CD14-positive monocyte (primary cell): ENCODE measurements at regions not wholly inside any gene's neighbourhood (a gene's known extent, or its start where the extent isn't known, plus 50 kb on each side); places are given as distances from the start of the nearest gene placed in this dataset.
A peak's percentile ranks its signal among the peaks of the same experiment; 100 is the strongest.

Source experiments
- DNase-seq, 3 donors: peaks; one replicate each; pipeline ENCODE4 v3.0.0-alpha.2; 2011 to 2022
- H2AFZ ChIP-seq: 2 replicates; pipeline ENCODE4 v1.6.0; 2012; ENCODE audit warnings: mild to moderate bottlenecking, low read depth, low read length, inconsistent platforms; ENCODE audit not compliant: insufficient read depth, poor library complexity, severe bottlenecking
- H3K27ac ChIP-seq, 2 donors: 1 replicate in 1 of 2; 2 replicates in 1 of 2; pipeline ENCODE4 v1.5.1; 2012 to 2013; ENCODE audit warnings: low read length in 2 of 2, control low read depth in 1 of 2, inconsistent platforms in 1 of 2, low read depth in 1 of 2, mild to moderate bottlenecking in 1 of 2
- H3K27me3 ChIP-seq, 2 donors: one replicate each; pipeline versions ENCODE4 v1.6.0 to v1.6.1; 2011 to 2013; ENCODE audit warnings: low read length in 2 of 2; ENCODE audit not compliant: control insufficient read depth in 2 of 2, insufficient read depth in 2 of 2
- H3K36me3 ChIP-seq, 2 donors: replicated peaks in 1 of 2; 1 replicate in 1 of 2; 2 replicates in 1 of 2; pipeline versions ENCODE4 v1.5.1 to v1.6.1; 2012 to 2013; ENCODE audit warnings: low read length in 2 of 2, control low read depth in 1 of 2, inconsistent platforms in 1 of 2, mild to moderate bottlenecking in 1 of 2; ENCODE audit not compliant: insufficient read depth in 2 of 2, control insufficient read depth in 1 of 2
- H3K4me1 ChIP-seq, 2 donors: 1 replicate in 1 of 2; 2 replicates in 1 of 2; pipeline versions ENCODE4 v1.5.1 to v1.6.1; 2012 to 2013; ENCODE audit warnings: low read length in 2 of 2, control low read depth in 1 of 2, inconsistent platforms in 1 of 2, mild to moderate bottlenecking in 1 of 2, moderate library complexity in 1 of 2; ENCODE audit not compliant: insufficient read depth in 2 of 2, control insufficient read depth in 1 of 2
- H3K4me2 ChIP-seq: replicated peaks from 2 replicates; pipeline ENCODE3; 2012; ENCODE audit warnings: low read length, moderate library complexity, mild to moderate bottlenecking; ENCODE audit not compliant: poor library complexity, severe bottlenecking; ENCODE audit errors: extremely low read depth
- H3K4me3 ChIP-seq, 3 experiments: fragments of 200-600 bp in 1 of 3; sonication (generic) in 1 of 3; replicated peaks in 1 of 3; 1 replicate in 2 of 3; 2 replicates in 1 of 3; pipeline ENCODE4 v1.5.1; 2011 to 2013; ENCODE audit warnings: low read length in 3 of 3, mild to moderate bottlenecking in 3 of 3, control low read depth in 2 of 3, low read depth in 2 of 3, inconsistent platforms in 1 of 3, moderate library complexity in 1 of 3
- H3K79me2 ChIP-seq: 2 replicates; pipeline ENCODE4 v1.6.0; 2012; ENCODE audit warnings: mild to moderate bottlenecking, control low read depth, inconsistent platforms, low read length, moderate library complexity; ENCODE audit not compliant: insufficient read depth
- H3K9ac ChIP-seq: 2 replicates; pipeline ENCODE4 v1.6.0; 2017; ENCODE audit warnings: low read length, mild to moderate bottlenecking; ENCODE audit not compliant: insufficient read depth, poor library complexity, severe bottlenecking
- H3K9me3 ChIP-seq, 2 donors: replicated peaks in 1 of 2; 1 replicate in 1 of 2; 2 replicates in 1 of 2; pipeline versions ENCODE4 v1.5.1 to v1.6.1; 2012 to 2013; ENCODE audit warnings: low read length in 2 of 2, control low read depth in 1 of 2; ENCODE audit not compliant: control insufficient read depth in 1 of 2, insufficient read depth in 1 of 2
- H4K20me1 ChIP-seq: 2 replicates; pipeline ENCODE4 v1.6.0; 2012; ENCODE audit warnings: mild to moderate bottlenecking, low read length, control low read depth, moderate library complexity; ENCODE audit not compliant: insufficient read depth
- H3K27ac Mint-ChIP-seq, 7 donors: one replicate each; pipeline ENCODE4 v1.8.0; 2020; ENCODE audit warnings: mild to moderate bottlenecking in 7 of 7, mixed read lengths in 7 of 7, moderate library complexity in 6 of 7, inconsistent platforms in 2 of 7
- H3K27me3 Mint-ChIP-seq, 3 donors: one replicate each; pipeline ENCODE4 v1.8.0; 2021 to 2022; ENCODE audit warnings: low read depth in 3 of 3, mild to moderate bottlenecking in 3 of 3, mixed read lengths in 3 of 3, moderate library complexity in 3 of 3, inconsistent platforms in 1 of 3
- H3K36me3 Mint-ChIP-seq, 2 donors: one replicate each; pipeline ENCODE4 v1.8.0; 2020; ENCODE audit warnings: mixed read lengths in 2 of 2, inconsistent platforms in 1 of 2, mild to moderate bottlenecking in 1 of 2
- H3K4me1 Mint-ChIP-seq: one replicate; pipeline ENCODE4 v1.8.0; 2020; ENCODE audit warnings: mild to moderate bottlenecking, mixed read lengths
- H3K4me3 Mint-ChIP-seq, 2 donors: one replicate each; pipeline ENCODE4 v1.8.0; 2020; ENCODE audit warnings: mild to moderate bottlenecking in 2 of 2, mixed read lengths in 2 of 2, moderate library complexity in 1 of 2
- H3K9me3 Mint-ChIP-seq, 7 donors: one replicate each; pipeline ENCODE4 v1.8.0; 2020 to 2022; ENCODE audit warnings: mixed read lengths in 7 of 7, mild to moderate bottlenecking in 6 of 7, moderate library complexity in 6 of 7, inconsistent platforms in 2 of 7
- CTCF ChIP-seq: fragments of 200-600 bp; IDR thresholded peaks from one replicate; pipeline ENCODE4 v1.8.0; 2022; ENCODE audit warnings: antibody characterized with exemption, mild to moderate bottlenecking
- WGBS: methylation state at CpG from one replicate; pipeline ENCODE4 v1.1.5; 2013; ENCODE audit warnings: missing lambda C conversion rate; ENCODE audit not compliant: insufficient coverage; 5-methylcytosine and 5-hydroxymethylcytosine counted together
- intact Hi-C, 2 donors: fragments of 100-400 bp; cut with micrococcal nuclease; formaldehyde crosslinking; loops; one replicate each; pipeline versions ENCODE4 v1.15.0 to v1.15.1; 2023

GRCh38 chrX:139186991-139187390, 343.5 kb upstream of the F9 start:
- no peaks in the 10 kb centered on the region for H3K4me1 Mint-ChIP-seq
- no CpG with 5 or more reads among the region's 1 CpG for WGBS

GRCh38 chrX:139179592-139179991, 350.9 kb upstream of the F9 start:
- no peaks in the 10 kb centered on the region for H3K79me2 ChIP-seq
- no CpG with 5 or more reads among the region's 1 CpG for WGBS
- H3K27me3 ChIP-seq: no peaks in the 10 kb centered on the region
- no peak overlapping the region for H3K4me2 ChIP-seq
- DNase-seq: no peak
- no peak overlapping the region for H2AFZ ChIP-seq
- no peak overlapping the region for H3K9ac ChIP-seq
- H3K36me3 ChIP-seq: no peaks in the 10 kb centered on the region
- H3K4me3 Mint-ChIP-seq: no peak overlapping the region
- H3K36me3 Mint-ChIP-seq: no peaks in the 10 kb centered on the region
- H3K4me3 ChIP-seq: no peak overlapping the region
- peaks cover 2 to 5% (median 4%) of the 10 kb centered on the region in 3 donors for H3K27me3 Mint-ChIP-seq
- intact Hi-C loops: no loop called here
- no peaks in the 10 kb centered on the region for H3K4me1 ChIP-seq
- no peak overlapping the region for H3K27ac ChIP-seq
- no peaks in the 10 kb centered on the region for H3K9me3 ChIP-seq
- H3K4me1 Mint-ChIP-seq: no peaks in the 10 kb centered on the region
- H4K20me1 ChIP-seq: no peaks in the 10 kb centered on the region
- peaks cover 3 to 13% (median 7%) of the 10 kb centered on the region in 7 donors for H3K9me3 Mint-ChIP-seq
- no peak for TF ChIP-seq CTCF
- no peak overlapping the region for H3K27ac Mint-ChIP-seq

More at GRCh38 chrX:139186991-139187390, 343.5 kb upstream of the F9 start:
- Mint-ChIP-seq H3K27ac (no peak overlapping the region), H3K9me3 (peaks cover 0 to 2% (median 0%) of the 10 kb centered on the region in 7 donors), H3K4me3 (peak overlapping the region in 1 of 2 donors; percentile 4), H3K27me3 (peaks cover 0 to 3% (median 3%) of the 10 kb centered on the region in 3 donors), H3K36me3 (no peaks in the 10 kb centered on the region)
- no peaks in the 10 kb centered on the region for H3K36me3 ChIP-seq
- H3K27me3 ChIP-seq: peaks cover 0 to 4% of the 10 kb centered on the region in 2 donors
- H3K27ac ChIP-seq: no peak overlapping the region
- no peaks in the 10 kb centered on the region for H3K9me3 ChIP-seq
- no peaks in the 10 kb centered on the region for H4K20me1 ChIP-seq
- no peaks in the 10 kb centered on the region for H3K4me1 ChIP-seq
- H3K4me2 ChIP-seq: no peak overlapping the region
- no peaks in the 10 kb centered on the region for H3K79me2 ChIP-seq
- no peak overlapping the region for H3K4me3 ChIP-seq
- DNase-seq: no peak
- H3K9ac ChIP-seq: no peak overlapping the region
- no peak overlapping the region for H2AFZ ChIP-seq
- intact Hi-C loops: no loop called here
- TF ChIP-seq CTCF: no peak
